ENCODE measurements at regions not wholly inside any gene's neighbourhood (a gene's known extent, or its start where the extent isn't known, plus 50 kb on each side); places are given as distances from the start of the nearest gene placed in this dataset.
"Not testable (repeated sequence)": the region's sequence is repeated elsewhere in the genome, so short reads cannot be mapped to it uniquely, and the experiment has no call there.

GRCh38 chrX:110914281-110914680 lies 118.7 kb upstream of the CHRDL1 start:
- Histone ChIP-seq H3K36me3 (ENCODE audit: control insufficient read depth, insufficient read depth, low read length) (no peaks in the 10 kb centered on the region), H4K20me1 (ENCODE audit: control insufficient read depth, extremely low read depth, insufficient read depth, low read length) (no peaks in the 10 kb centered on the region), H3K79me2 (ENCODE audit: control insufficient read depth, insufficient read depth, low read length) (no peaks in the 10 kb centered on the region), H2AFZ (ENCODE audit: low read length) (no peak overlapping the region), H3K4me1 (ENCODE audit: control insufficient read depth, extremely low read depth, insufficient read depth, low read length) (no peaks in the 10 kb centered on the region), H3K27ac (ENCODE audit: insufficient read depth, low read length) (no peak overlapping the region), H3K9me3 (ENCODE audit: control insufficient read depth, insufficient read depth, low read depth, low read length) (no peaks in the 10 kb centered on the region), H3K4me3 (replicated peaks in 1 of 4; ENCODE audit: control extremely low read depth in 1 of 4, insufficient read depth in 1 of 4, low read depth in 3 of 4, low read length in 4 of 4) (no peak overlapping the region), H3K4me2 (ENCODE audit: extremely low read depth, insufficient read depth, low read length) (no peak overlapping the region), H3K9ac (ENCODE audit: insufficient read depth, low read length) (no peak overlapping the region), H3K27me3 (ENCODE audit: control insufficient read depth, insufficient read depth, low read length) (no peaks in the 10 kb centered on the region)
- no peak for TF ChIP-seq CTCF (conservative IDR thresholded peaks at IDR 0.05 in 1 of 2, IDR thresholded peaks at IDR 0.05 in 1 of 2; ENCODE audit: low read depth in 1 of 2, low read length in 2 of 2)
- TF ChIP-seq EZH2 (IDR thresholded peaks at IDR 0.05; ENCODE audit: low read length, missing control alignments), result no peak
- peak in 1 of 2 donors; percentile 57 for DNase-seq (ENCODE audit: low read depth in 2 of 2)

GRCh38 chrX:110904747-110905146 lies 109.1 kb upstream of the CHRDL1 start:
- H3K4me3 ChIP-seq (replicated peaks in 1 of 4; ENCODE audit: control extremely low read depth in 1 of 4, insufficient read depth in 1 of 4, low read depth in 3 of 4, low read length in 4 of 4); H3K36me3 ChIP-seq (ENCODE audit: control insufficient read depth, insufficient read depth, low read length); H3K9me3 ChIP-seq (ENCODE audit: control insufficient read depth, insufficient read depth, low read depth, low read length); H2AFZ ChIP-seq (ENCODE audit: low read length); H3K4me2 ChIP-seq (ENCODE audit: extremely low read depth, insufficient read depth, low read length); H3K79me2 ChIP-seq (ENCODE audit: control insufficient read depth, insufficient read depth, low read length); DNase-seq (ENCODE audit: low read depth in 2 of 2); H3K4me1 ChIP-seq (ENCODE audit: control insufficient read depth, extremely low read depth, insufficient read depth, low read length); H3K9ac ChIP-seq (ENCODE audit: insufficient read depth, low read length); H3K27me3 ChIP-seq (ENCODE audit: control insufficient read depth, insufficient read depth, low read length); H4K20me1 ChIP-seq (ENCODE audit: control insufficient read depth, extremely low read depth, insufficient read depth, low read length); H3K27ac ChIP-seq (ENCODE audit: insufficient read depth, low read length): not testable (repeated sequence)

- no peak overlapping the region for H3K9ac ChIP-seq (ENCODE audit: insufficient read depth, low read length)
- no peak for DNase-seq (ENCODE audit: low read depth in 2 of 2)
- H3K36me3 ChIP-seq (ENCODE audit: control insufficient read depth, insufficient read depth, low read length), result no peaks in the 10 kb centered on the region
- no peak overlapping the region for H3K27ac ChIP-seq (ENCODE audit: insufficient read depth, low read length)
- no peak for TF ChIP-seq CTCF (conservative IDR thresholded peaks at IDR 0.05 in 1 of 2, IDR thresholded peaks at IDR 0.05 in 1 of 2; ENCODE audit: low read depth in 1 of 2, low read length in 2 of 2)
- TF ChIP-seq EZH2 (IDR thresholded peaks at IDR 0.05; ENCODE audit: low read length, missing control alignments), result no peak
- no peak overlapping the region for H3K4me3 ChIP-seq (replicated peaks in 1 of 4; ENCODE audit: control extremely low read depth in 1 of 4, insufficient read depth in 1 of 4, low read depth in 3 of 4, low read length in 4 of 4)
- H3K27me3 ChIP-seq (ENCODE audit: control insufficient read depth, insufficient read depth, low read length), result no peaks in the 10 kb centered on the region
- no peak overlapping the region for H2AFZ ChIP-seq (ENCODE audit: low read length)
- H3K4me2 ChIP-seq (ENCODE audit: extremely low read depth, insufficient read depth, low read length), result no peak overlapping the region
- H3K4me1 ChIP-seq (ENCODE audit: control insufficient read depth, extremely low read depth, insufficient read depth, low read length), result no peaks in the 10 kb centered on the region
- H3K9me3 ChIP-seq (ENCODE audit: control insufficient read depth, insufficient read depth, low read depth, low read length), result no peaks in the 10 kb centered on the region
- no peaks in the 10 kb centered on the region for H3K79me2 ChIP-seq (ENCODE audit: control insufficient read depth, insufficient read depth, low read length)
- H4K20me1 ChIP-seq (ENCODE audit: control insufficient read depth, extremely low read depth, insufficient read depth, low read length), result no peaks in the 10 kb centered on the region
Measured at GRCh38 chrX:110881971-110882370, 86.4 kb upstream of the CHRDL1 start.
